IMR-90 (cell line): ENCODE measurements at regions not wholly inside any gene's neighbourhood (a gene's known extent, or its start where the extent isn't known, plus 50 kb on each side); places are given as distances from the start of the nearest gene placed in this dataset.

ENCODE experiments used
- BHLHE40 ChIP-seq: fragments of 150-350 bp; IDR thresholded peaks from 2 replicates; pipeline ENCODE4 v1.6.1; 2016; ENCODE audit warnings: mild to moderate bottlenecking, low read depth, low read length
- CEBPB ChIP-seq: IDR thresholded peaks from 2 replicates; pipeline ENCODE4 v1.6.1; 2012; ENCODE audit warnings: low read depth, low read length, improper control_type of control experiment
- CTCF ChIP-seq: conservative IDR thresholded peaks from 2 replicates; pipeline ENCODE4 v1.5.1; 2012; ENCODE audit warnings: mild to moderate bottlenecking, low read depth, low read length, improper control_type of control experiment
- ELK1 ChIP-seq: fragments of 150-350 bp; IDR thresholded peaks from 2 replicates; pipeline ENCODE4 v1.6.1; 2016; ENCODE audit warnings: low read depth, mild to moderate bottlenecking, low read length, moderate library complexity, borderline replicate concordance
- MAFK ChIP-seq: IDR thresholded peaks from 2 replicates; pipeline ENCODE4 v1.6.1; 2012; ENCODE audit warnings: low read depth, low read length, improper control_type of control experiment
- MAZ ChIP-seq: IDR thresholded peaks from 2 replicates; pipeline ENCODE4 v1.6.1; 2012; ENCODE audit warnings: low read depth, mild to moderate bottlenecking, low read length, improper control_type of control experiment, moderate library complexity, borderline replicate concordance
- MXI1 ChIP-seq: IDR thresholded peaks from 2 replicates; pipeline ENCODE4 v1.6.1; 2012; ENCODE audit warnings: low read depth, mild to moderate bottlenecking, low read length, moderate library complexity, borderline replicate concordance
- POLR2A ChIP-seq: IDR thresholded peaks from 2 replicates; pipeline ENCODE4 v1.6.1; 2012; ENCODE audit warnings: mild to moderate bottlenecking, low read depth, low read length
- RAD21 ChIP-seq: IDR thresholded peaks from 2 replicates; pipeline ENCODE4 v1.6.1; 2012; ENCODE audit warnings: low read length, improper control_type of control experiment
- RFX5 ChIP-seq: IDR thresholded peaks from 2 replicates; pipeline ENCODE4 v1.8.0; 2012; ENCODE audit warnings: low read depth, mild to moderate bottlenecking, low read length, moderate library complexity
- SMC3 ChIP-seq: fragments of 150-350 bp; IDR thresholded peaks from 2 replicates; pipeline ENCODE4 v1.6.1; 2016; ENCODE audit warnings: low read depth, mild to moderate bottlenecking, antibody characterized with exemption, low read length, moderate library complexity

- no peak for TF ChIP-seq CTCF
- no peak for TF ChIP-seq MAFK
- no peak for TF ChIP-seq POLR2A
- TF ChIP-seq SMC3, result no peak
- no peak for TF ChIP-seq CEBPB
- no peak for TF ChIP-seq BHLHE40
- no peak for TF ChIP-seq RFX5
- no peak for TF ChIP-seq MAZ
- TF ChIP-seq ELK1, result no peak
- no peak for TF ChIP-seq RAD21
- TF ChIP-seq MXI1, result no peak
These were observed 55.2 kb upstream of the CAB39 start for GRCh38 chr2:230657462-230657861.
